Endodermal cell (in vitro differentiated cells): ENCODE measurements at regions not wholly inside any gene's neighbourhood (a gene's known extent, or its start where the extent isn't known, plus 50 kb on each side); places are given as distances from the start of the nearest gene placed in this dataset.

Source experiments
- DNase-seq: peaks from one replicate; pipeline ENCODE4 v3.0.0-alpha.2; 2017
- H3K27ac ChIP-seq: 2 replicates; pipeline ENCODE4 v1.5.1; 2013; ENCODE audit warnings: mild to moderate bottlenecking, low read depth, low read length, moderate library complexity
- H3K27me3 ChIP-seq: 2 replicates; pipeline ENCODE4 v1.6.1; 2013; ENCODE audit warnings: mild to moderate bottlenecking, low read length, moderate library complexity; ENCODE audit not compliant: insufficient read depth, control insufficient read depth, poor library complexity, severe bottlenecking
- H3K36me3 ChIP-seq: 2 replicates; pipeline ENCODE4 v1.7.0; 2013; ENCODE audit warnings: mild to moderate bottlenecking, low read length, moderate library complexity; ENCODE audit not compliant: control insufficient read depth, insufficient read depth
- H3K4me1 ChIP-seq: one replicate; pipeline ENCODE4 v1.7.0; 2013; ENCODE audit warnings: low read length; ENCODE audit not compliant: control insufficient read depth, insufficient read depth
- H3K4me3 ChIP-seq: 2 replicates; pipeline ENCODE4 v1.5.1; 2013; ENCODE audit warnings: mild to moderate bottlenecking, low read length, moderate library complexity
- H3K9ac ChIP-seq: 2 replicates; pipeline ENCODE4 v1.6.1; 2013; ENCODE audit warnings: mild to moderate bottlenecking, low read length, moderate library complexity; ENCODE audit not compliant: poor library complexity, severe bottlenecking; ENCODE audit errors: extremely low read depth
- H3K9me3 ChIP-seq: 2 replicates; pipeline ENCODE4 v1.6.1; 2013; ENCODE audit warnings: mild to moderate bottlenecking, low read length, moderate library complexity; ENCODE audit not compliant: control insufficient read depth
- H3K27ac Mint-ChIP-seq: 2 replicates; pipeline ENCODE4 v1.8.0; 2020; ENCODE audit warnings: mixed read lengths
- H3K27me3 Mint-ChIP-seq: 2 replicates; pipeline ENCODE4 v1.8.0; 2021; ENCODE audit warnings: mild to moderate bottlenecking, mixed read lengths; ENCODE audit not compliant: insufficient read depth
- H3K36me3 Mint-ChIP-seq: 2 replicates; pipeline ENCODE4 v1.8.0; 2020; ENCODE audit warnings: low read depth, mixed read lengths
- H3K4me1 Mint-ChIP-seq: 2 replicates; pipeline ENCODE4 v1.8.0; 2020; ENCODE audit warnings: mixed read lengths
- H3K4me3 Mint-ChIP-seq: 2 replicates; pipeline ENCODE4 v1.8.0; 2020; ENCODE audit warnings: mild to moderate bottlenecking, moderate library complexity, mixed read lengths
- H3K9me3 Mint-ChIP-seq: 2 replicates; pipeline ENCODE4 v1.8.0; 2020; ENCODE audit warnings: mild to moderate bottlenecking, mixed read lengths
- CTCF ChIP-seq: fragments of 200-600 bp; sonication (generic); conservative IDR thresholded peaks from 2 replicates; pipeline ENCODE4 v1.5.0; 2021; ENCODE audit warnings: antibody characterized with exemption, mild to moderate bottlenecking
- WGBS, 2 experiments: methylation state at CpG; one replicate each; pipeline versions ENCODE4 v1.1.5 to v1.1.7; 2013; ENCODE audit warnings: missing lambda C conversion rate in 2 of 2, mixed read lengths in 1 of 2; ENCODE audit not compliant: insufficient coverage in 1 of 2, insufficient read length in 1 of 2; 5-methylcytosine and 5-hydroxymethylcytosine counted together

- Histone ChIP-seq H3K4me1 (no peaks in the 10 kb centered on the region), H3K27me3 (no peaks in the 10 kb centered on the region), H3K27ac (no peak overlapping the region), H3K4me3 (no peak overlapping the region), H3K36me3 (no peaks in the 10 kb centered on the region), H3K9ac (no peak overlapping the region), H3K9me3 (no peaks in the 10 kb centered on the region)
- WGBS, 2 experiments, result 82 to 92% methylated on average over 1 to 4 of the region's 5 CpGs
- H3K36me3 Mint-ChIP-seq, result no peaks in the 10 kb centered on the region
- no peak overlapping the region for H3K27ac Mint-ChIP-seq
- no peak for DNase-seq
- H3K4me3 Mint-ChIP-seq, result no peak overlapping the region
- no peak for TF ChIP-seq CTCF
- H3K4me1 Mint-ChIP-seq, result no peaks in the 10 kb centered on the region
- H3K9me3 Mint-ChIP-seq, result no peaks in the 10 kb centered on the region
- no peaks in the 10 kb centered on the region for H3K27me3 Mint-ChIP-seq
Observed at GRCh38 chr12:127885954-127886750, 380.8 kb upstream of the TMEM132C start.

DNA sequence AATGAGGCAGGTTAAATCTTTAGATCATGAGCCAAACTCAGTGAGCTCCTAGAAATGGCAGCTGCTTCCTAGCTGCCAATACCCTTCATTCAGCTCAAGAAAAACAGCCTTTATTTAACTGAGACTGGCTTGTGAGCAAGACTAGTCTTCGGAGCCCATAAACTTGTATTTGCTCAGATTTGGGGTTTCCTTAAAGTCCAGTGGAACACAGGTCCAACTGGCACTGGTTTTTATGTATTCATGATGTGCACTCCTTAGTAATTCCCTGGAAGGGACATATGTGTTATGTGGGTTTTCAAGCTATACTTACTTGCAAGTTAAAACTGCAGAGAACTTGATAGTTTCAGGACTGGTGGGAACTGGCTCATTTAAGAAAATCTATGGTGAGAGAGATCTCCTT lies 380.1 kb upstream of the TMEM132C start:
- H3K27me3 Mint-ChIP-seq, result no peaks in the 10 kb centered on the region
- Histone ChIP-seq H3K4me1 (no peaks in the 10 kb centered on the region), H3K27ac (no peak overlapping the region), H3K36me3 (no peaks in the 10 kb centered on the region), H3K27me3 (no peaks in the 10 kb centered on the region), H3K4me3 (no peak overlapping the region), H3K9me3 (no peaks in the 10 kb centered on the region), H3K9ac (no peak overlapping the region)
- DNase-seq, result no peak
- no peaks in the 10 kb centered on the region for H3K4me1 Mint-ChIP-seq
- H3K4me3 Mint-ChIP-seq, result no peak overlapping the region
- H3K27ac Mint-ChIP-seq, result no peak overlapping the region
- 92% methylated on average over 1 of the region's 1 CpG; no CpG with 5 or more reads in 1 of the 2 experiments for WGBS, 2 experiments
- H3K9me3 Mint-ChIP-seq, result no peaks in the 10 kb centered on the region
- TF ChIP-seq CTCF, result no peak
- no peaks in the 10 kb centered on the region for H3K36me3 Mint-ChIP-seq

DNA sequence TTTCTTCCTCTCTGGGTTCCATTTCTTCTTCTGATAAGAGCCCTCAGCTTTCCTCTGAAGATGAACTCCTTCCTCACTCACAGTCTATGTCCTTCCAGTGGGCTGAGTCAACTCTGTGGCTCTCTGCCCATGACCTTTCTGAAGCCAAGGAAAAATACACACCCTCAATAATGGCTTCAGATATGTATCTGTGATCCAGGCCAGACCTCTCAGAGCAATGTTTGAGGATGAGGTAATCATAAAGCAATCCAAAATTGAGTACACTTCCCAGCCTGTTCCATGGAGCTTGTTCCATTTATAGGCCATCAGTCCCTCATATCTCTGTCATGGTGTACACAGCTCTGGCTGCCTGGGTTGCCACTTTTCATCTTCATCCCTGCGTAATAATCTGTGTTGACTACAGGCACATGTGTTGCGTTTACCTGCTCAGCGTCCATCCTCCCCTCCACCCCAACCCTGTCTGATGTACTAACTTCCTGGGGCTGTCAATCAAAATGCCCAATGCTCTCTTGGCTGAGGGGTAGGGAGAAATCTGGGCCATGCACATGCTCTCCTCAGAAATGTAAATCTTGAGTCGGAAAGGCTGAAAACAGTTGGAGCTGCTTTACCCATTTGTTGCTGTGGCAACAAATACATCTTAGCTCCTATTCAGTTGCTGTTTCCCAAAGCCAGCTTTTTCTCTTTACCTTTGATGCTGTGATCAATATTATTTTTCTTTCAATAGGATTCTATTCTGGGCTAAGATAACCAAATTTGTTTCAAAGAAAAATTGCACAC lies 377.8 kb upstream of the TMEM132C start:
- TF ChIP-seq CTCF, result no peak
- Histone ChIP-seq H3K9ac (no peak overlapping the region), H3K4me3 (no peak overlapping the region), H3K4me1 (no peaks in the 10 kb centered on the region), H3K36me3 (no peaks in the 10 kb centered on the region), H3K27me3 (no peaks in the 10 kb centered on the region), H3K9me3 (no peaks in the 10 kb centered on the region), H3K27ac (no peak overlapping the region)
- DNase-seq, result no peak
- Mint-ChIP-seq H3K27ac (no peak overlapping the region), H3K4me3 (no peak overlapping the region), H3K4me1 (no peaks in the 10 kb centered on the region), H3K36me3 (no peaks in the 10 kb centered on the region), H3K9me3 (no peaks in the 10 kb centered on the region), H3K27me3 (no peaks in the 10 kb centered on the region)
- WGBS, 2 experiments, result 94 to 100% methylated on average over 4 of the region's 4 CpGs
